ENCODE measurements at regions not wholly inside any gene's neighbourhood (a gene's known extent, or its start where the extent isn't known, plus 50 kb on each side); places are given as distances from the start of the nearest gene placed in this dataset.

GRCh38 chr15:94744080-94744793 lies 512.9 kb downstream of the MCTP2 start:
- TF ChIP-seq CTCF (conservative IDR thresholded peaks at IDR 0.05 in 1 of 2, IDR thresholded peaks at IDR 0.05 in 1 of 2; ENCODE audit: low read depth in 1 of 2, low read length in 2 of 2) (no peak), EZH2 (IDR thresholded peaks at IDR 0.05; ENCODE audit: low read length, missing control alignments) (no peak)

All from fibroblast of lung (primary cell).